ENCODE measurements at regions not wholly inside any gene's neighbourhood (a gene's known extent, or its start where the extent isn't known, plus 50 kb on each side); places are given as distances from the start of the nearest gene placed in this dataset.

DNA sequence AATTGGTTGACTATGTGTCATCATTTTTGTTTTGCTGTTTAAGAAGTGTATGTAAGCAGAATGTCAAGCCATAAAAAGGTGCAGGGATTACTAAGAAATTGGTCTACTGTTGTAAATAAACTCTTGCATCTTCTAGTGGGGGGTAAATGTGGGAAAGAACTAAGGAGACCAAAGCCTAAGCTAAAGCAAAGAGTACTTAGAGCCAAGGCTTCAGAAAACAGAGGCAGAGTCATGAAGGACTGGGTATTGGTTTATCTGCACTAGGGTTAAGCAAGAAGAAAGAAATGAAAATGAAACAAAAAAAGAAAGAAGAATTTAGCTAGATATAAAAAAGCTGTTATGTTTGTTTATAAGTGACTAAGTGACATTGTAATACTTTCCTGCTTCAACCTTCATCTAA is 628.1 kb downstream of the METTL15 start:
- no peak for TF ChIP-seq EZH2 (IDR thresholded peaks at IDR 0.05; ENCODE audit: borderline replicate concordance, low read depth, low read length, severe bottlenecking)
- TF ChIP-seq, protein P1, sequence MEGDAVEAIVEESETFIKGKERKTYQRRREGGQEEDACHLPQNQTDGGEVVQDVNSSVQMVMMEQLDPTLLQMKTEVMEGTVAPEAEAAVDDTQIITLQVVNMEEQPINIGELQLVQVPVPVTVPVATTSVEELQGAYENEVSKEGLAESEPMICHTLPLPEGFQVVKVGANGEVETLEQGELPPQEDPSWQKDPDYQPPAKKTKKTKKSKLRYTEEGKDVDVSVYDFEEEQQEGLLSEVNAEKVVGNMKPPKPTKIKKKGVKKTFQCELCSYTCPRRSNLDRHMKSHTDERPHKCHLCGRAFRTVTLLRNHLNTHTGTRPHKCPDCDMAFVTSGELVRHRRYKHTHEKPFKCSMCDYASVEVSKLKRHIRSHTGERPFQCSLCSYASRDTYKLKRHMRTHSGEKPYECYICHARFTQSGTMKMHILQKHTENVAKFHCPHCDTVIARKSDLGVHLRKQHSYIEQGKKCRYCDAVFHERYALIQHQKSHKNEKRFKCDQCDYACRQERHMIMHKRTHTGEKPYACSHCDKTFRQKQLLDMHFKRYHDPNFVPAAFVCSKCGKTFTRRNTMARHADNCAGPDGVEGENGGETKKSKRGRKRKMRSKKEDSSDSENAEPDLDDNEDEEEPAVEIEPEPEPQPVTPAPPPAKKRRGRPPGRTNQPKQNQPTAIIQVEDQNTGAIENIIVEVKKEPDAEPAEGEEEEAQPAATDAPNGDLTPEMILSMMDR (IDR thresholded peaks at IDR 0.05; ENCODE audit: borderline replicate concordance, extremely low read depth, low read length, poor library complexity, severe bottlenecking): no peak
- Histone ChIP-seq H3K27ac (ENCODE audit: low read length) (no peak overlapping the region), H3K9ac (ENCODE audit: low read depth, low read length) (no peak overlapping the region), H3K27me3 (ENCODE audit: insufficient read depth, low read length, poor library complexity) (no peaks in the 10 kb centered on the region), H2AFZ (ENCODE audit: low read depth, low read length) (no peak overlapping the region), H3K4me2 (ENCODE audit: insufficient read depth, low read length) (no peak overlapping the region), H3K36me3 (ENCODE audit: insufficient read depth, low read length) (no peaks in the 10 kb centered on the region), H3K4me3 (ENCODE audit: low read depth in 1 of 2, low read length in 2 of 2) (no peak overlapping the region), H3K9me3 (ENCODE audit: insufficient read depth, low read length, severe bottlenecking) (no peaks in the 10 kb centered on the region), H3K4me1 (ENCODE audit: insufficient read depth, low read length) (no peaks in the 10 kb centered on the region), H4K20me1 (ENCODE audit: insufficient read depth, low read length) (no peaks in the 10 kb centered on the region), H3K79me2 (ENCODE audit: insufficient read depth, low read length) (no peaks in the 10 kb centered on the region)
- DNase-seq (no peak), ATAC-seq (ENCODE audit: insufficient read depth, low read depth) (no peak)

DNA sequence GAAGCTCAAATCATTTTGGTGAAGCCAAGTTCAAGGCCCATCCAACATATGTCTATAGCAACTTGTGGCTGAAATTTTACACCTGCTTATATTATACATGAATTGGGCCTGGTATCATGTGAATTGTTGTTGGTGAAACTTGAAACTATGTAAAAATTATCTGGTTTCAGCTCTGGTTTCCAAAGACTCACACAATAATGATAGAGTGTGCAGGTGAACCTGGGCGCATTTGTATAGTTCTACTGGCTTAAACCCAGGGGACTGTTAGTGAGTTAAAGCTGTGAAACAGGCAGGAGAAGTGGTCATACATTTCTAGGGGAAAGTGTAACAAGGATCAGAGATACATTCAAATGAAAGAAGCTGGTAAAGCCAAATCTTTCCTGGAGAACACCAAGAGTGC is 627.3 kb downstream of the METTL15 start:
- Histone ChIP-seq H3K4me1 (ENCODE audit: insufficient read depth, low read length) (no peaks in the 10 kb centered on the region), H3K79me2 (ENCODE audit: insufficient read depth, low read length) (no peaks in the 10 kb centered on the region), H3K4me2 (ENCODE audit: insufficient read depth, low read length) (no peak overlapping the region), H3K27ac (ENCODE audit: low read length) (no peak overlapping the region), H2AFZ (ENCODE audit: low read depth, low read length) (no peak overlapping the region), H3K9ac (ENCODE audit: low read depth, low read length) (no peak overlapping the region), H4K20me1 (ENCODE audit: insufficient read depth, low read length) (no peaks in the 10 kb centered on the region), H3K9me3 (ENCODE audit: insufficient read depth, low read length, severe bottlenecking) (no peaks in the 10 kb centered on the region), H3K27me3 (ENCODE audit: insufficient read depth, low read length, poor library complexity) (no peaks in the 10 kb centered on the region), H3K36me3 (ENCODE audit: insufficient read depth, low read length) (no peaks in the 10 kb centered on the region), H3K4me3 (ENCODE audit: low read depth in 1 of 2, low read length in 2 of 2) (no peak overlapping the region)
- no peak for TF ChIP-seq EZH2 (IDR thresholded peaks at IDR 0.05; ENCODE audit: borderline replicate concordance, low read depth, low read length, severe bottlenecking)
- TF ChIP-seq, protein P1 (IDR thresholded peaks at IDR 0.05; ENCODE audit: borderline replicate concordance, extremely low read depth, low read length, poor library complexity, severe bottlenecking): no peak
- DNase-seq (no peak), ATAC-seq (ENCODE audit: insufficient read depth, low read depth) (no peak)

DNA sequence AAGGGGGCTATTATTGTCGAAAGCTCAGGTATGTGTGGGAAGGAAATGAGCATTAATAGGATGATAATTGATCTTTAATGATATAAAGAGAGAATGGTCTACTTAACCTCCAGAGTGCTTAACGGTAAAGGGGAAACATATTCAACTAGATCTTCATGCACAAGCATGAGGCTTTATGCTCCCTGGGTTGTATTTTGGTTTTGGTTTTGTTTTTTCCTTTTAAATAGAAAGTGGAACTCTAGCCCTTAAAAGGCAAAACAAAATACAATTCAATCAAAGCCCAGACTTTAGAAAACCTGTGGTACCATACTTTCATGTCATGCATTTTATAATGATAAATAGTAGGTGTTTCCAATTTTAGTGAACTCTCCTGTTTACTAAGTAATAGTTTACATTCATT is 622.7 kb downstream of the METTL15 start:
- TF ChIP-seq, protein P1 (IDR thresholded peaks at IDR 0.05; ENCODE audit: borderline replicate concordance, extremely low read depth, low read length, poor library complexity, severe bottlenecking): no peak
- TF ChIP-seq EZH2 (IDR thresholded peaks at IDR 0.05; ENCODE audit: borderline replicate concordance, low read depth, low read length, severe bottlenecking): no peak
- Histone ChIP-seq H3K27me3 (ENCODE audit: insufficient read depth, low read length, poor library complexity) (no peaks in the 10 kb centered on the region), H3K9me3 (ENCODE audit: insufficient read depth, low read length, severe bottlenecking) (no peaks in the 10 kb centered on the region), H3K4me2 (ENCODE audit: insufficient read depth, low read length) (no peak overlapping the region), H4K20me1 (ENCODE audit: insufficient read depth, low read length) (no peaks in the 10 kb centered on the region), H2AFZ (ENCODE audit: low read depth, low read length) (no peak overlapping the region), H3K9ac (ENCODE audit: low read depth, low read length) (no peak overlapping the region), H3K27ac (ENCODE audit: low read length) (no peak overlapping the region), H3K4me1 (ENCODE audit: insufficient read depth, low read length) (no peaks in the 10 kb centered on the region), H3K79me2 (ENCODE audit: insufficient read depth, low read length) (no peaks in the 10 kb centered on the region), H3K36me3 (ENCODE audit: insufficient read depth, low read length) (no peaks in the 10 kb centered on the region), H3K4me3 (ENCODE audit: low read depth in 1 of 2, low read length in 2 of 2) (no peak overlapping the region)
- ATAC-seq (ENCODE audit: insufficient read depth, low read depth) (no peak), DNase-seq (no peak)

DNA sequence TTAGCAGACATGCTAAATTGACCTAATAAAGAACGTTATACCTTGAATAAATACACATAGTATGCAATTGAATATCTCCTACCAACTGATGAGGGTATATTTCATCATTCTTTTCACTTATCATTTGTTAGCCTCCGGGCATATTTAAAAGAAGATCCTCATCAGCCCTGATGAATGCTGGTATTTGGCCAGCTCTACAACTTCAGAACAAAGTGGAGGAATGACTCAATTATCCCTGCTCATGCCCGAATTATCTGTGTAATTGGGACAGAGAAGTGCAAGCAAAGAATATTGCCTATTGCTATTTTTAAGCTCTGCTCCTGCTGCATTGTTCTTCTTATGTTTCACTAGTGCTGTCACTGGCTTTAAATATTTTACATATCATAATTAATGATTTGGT is 622.1 kb downstream of the METTL15 start:
- no peaks in the 10 kb centered on the region for H3K36me3 ChIP-seq (ENCODE audit: insufficient read depth, low read length)
- no peaks in the 10 kb centered on the region for H3K27me3 ChIP-seq (ENCODE audit: insufficient read depth, low read length, poor library complexity)
- no peaks in the 10 kb centered on the region for H3K79me2 ChIP-seq (ENCODE audit: insufficient read depth, low read length)
- DNase-seq: no peak
- H3K4me1 ChIP-seq (ENCODE audit: insufficient read depth, low read length): no peaks in the 10 kb centered on the region
- H2AFZ ChIP-seq (ENCODE audit: low read depth, low read length): no peak overlapping the region
- H3K4me2 ChIP-seq (ENCODE audit: insufficient read depth, low read length): no peak overlapping the region
- H3K9ac ChIP-seq (ENCODE audit: low read depth, low read length): no peak overlapping the region
- no peak for TF ChIP-seq EZH2 (IDR thresholded peaks at IDR 0.05; ENCODE audit: borderline replicate concordance, low read depth, low read length, severe bottlenecking)
- TF ChIP-seq, protein P1 (IDR thresholded peaks at IDR 0.05; ENCODE audit: borderline replicate concordance, extremely low read depth, low read length, poor library complexity, severe bottlenecking): no peak
- H3K27ac ChIP-seq (ENCODE audit: low read length): no peak overlapping the region
- ATAC-seq (ENCODE audit: insufficient read depth, low read depth): no peak
- H3K4me3 ChIP-seq (ENCODE audit: low read depth in 1 of 2, low read length in 2 of 2): no peak overlapping the region
- no peaks in the 10 kb centered on the region for H4K20me1 ChIP-seq (ENCODE audit: insufficient read depth, low read length)
- H3K9me3 ChIP-seq (ENCODE audit: insufficient read depth, low read length, severe bottlenecking): no peaks in the 10 kb centered on the region

Data from DND-41 (cell line).